ENCODE measurements at regions not wholly inside any gene's neighbourhood (a gene's known extent, or its start where the extent isn't known, plus 50 kb on each side); places are given as distances from the start of the nearest gene placed in this dataset.
"Not testable (repeated sequence)": the region's sequence is repeated elsewhere in the genome, so short reads cannot be mapped to it uniquely, and the experiment has no call there.

- H3K9me3 ChIP-seq: no peaks in the 10 kb centered on the region
- DNase-seq: no peak
- no peaks in the 10 kb centered on the region for H3K36me3 ChIP-seq (ENCODE audit: low read depth, missing control alignments)
- no peaks in the 10 kb centered on the region for H3K4me1 ChIP-seq
- H3K27me3 ChIP-seq: no peaks in the 10 kb centered on the region
- intact Hi-C loops (cut with DNase I; ENCODE audit: low total_unique reads): no loop called here
- no peak for TF ChIP-seq POLR2A (IDR thresholded peaks at IDR 0.05)
- WGBS, 2 donors: 53 to 61% methylated on average over 3 of the region's 3 CpGs
- no peak overlapping the region for H3K27ac ChIP-seq
- H3K4me3 ChIP-seq: no peak overlapping the region
Measured at GRCh38 chr1:224041032-224041431, 72.9 kb upstream of the FBXO28 start.

GRCh38 chr1:224040423-224040822 is 73.5 kb upstream of the FBXO28 start:
- DNase-seq, H3K27ac ChIP-seq, H3K4me3 ChIP-seq: not testable (repeated sequence)

GRCh38 chr1:224040006-224040405 is 73.9 kb upstream of the FBXO28 start:
- intact Hi-C loops (cut with DNase I; ENCODE audit: low total_unique reads); H3K36me3 ChIP-seq (ENCODE audit: low read depth, missing control alignments): not testable (repeated sequence)
- 88 to 97% methylated on average over 6 of the region's 6 CpGs for WGBS, 2 donors

More at GRCh38 chr1:224040423-224040822, 73.5 kb upstream of the FBXO28 start:
- H3K9me3 ChIP-seq; H3K4me1 ChIP-seq; intact Hi-C loops (cut with DNase I; ENCODE audit: low total_unique reads); H3K36me3 ChIP-seq (ENCODE audit: low read depth, missing control alignments); H3K27me3 ChIP-seq: not testable (repeated sequence)

GRCh38 chr1:224038832-224039231 is 75.1 kb upstream of the FBXO28 start:
- H3K27me3 ChIP-seq; intact Hi-C loops (cut with DNase I; ENCODE audit: low total_unique reads); H3K36me3 ChIP-seq (ENCODE audit: low read depth, missing control alignments); H3K4me1 ChIP-seq; DNase-seq; H3K27ac ChIP-seq; H3K9me3 ChIP-seq; H3K4me3 ChIP-seq: not testable (repeated sequence)
- WGBS, 2 donors: 61 to 71% methylated on average over 2 of the region's 2 CpGs

More at GRCh38 chr1:224040006-224040405, 73.9 kb upstream of the FBXO28 start:
- H3K27ac ChIP-seq, DNase-seq, H3K4me1 ChIP-seq, H3K4me3 ChIP-seq, H3K9me3 ChIP-seq, H3K27me3 ChIP-seq: not testable (repeated sequence)

- H3K36me3 ChIP-seq (ENCODE audit: low read depth, missing control alignments); intact Hi-C loops (cut with DNase I; ENCODE audit: low total_unique reads); H3K27me3 ChIP-seq; H3K27ac ChIP-seq; H3K4me3 ChIP-seq; H3K9me3 ChIP-seq; DNase-seq; H3K4me1 ChIP-seq: not testable (repeated sequence)
- 86 to 96% methylated on average over 2 of the region's 3 CpGs for WGBS, 2 donors
Measured at GRCh38 chr1:224037362-224037761, 76.5 kb upstream of the FBXO28 start.

- intact Hi-C loops (cut with DNase I; ENCODE audit: low total_unique reads); H3K9me3 ChIP-seq; H3K4me1 ChIP-seq; H3K36me3 ChIP-seq (ENCODE audit: low read depth, missing control alignments); H3K4me3 ChIP-seq; DNase-seq; H3K27ac ChIP-seq; H3K27me3 ChIP-seq: not testable (repeated sequence)
- 25 to 43% methylated on average over 2 of the region's 3 CpGs for WGBS, 2 donors
Measured at GRCh38 chr1:224032608-224033276, 81.2 kb upstream of the FBXO28 start.

- H3K27ac ChIP-seq; H3K4me1 ChIP-seq; H3K4me3 ChIP-seq; DNase-seq; intact Hi-C loops (cut with DNase I; ENCODE audit: low total_unique reads); H3K27me3 ChIP-seq; H3K9me3 ChIP-seq; H3K36me3 ChIP-seq (ENCODE audit: low read depth, missing control alignments): not testable (repeated sequence)
- WGBS, 2 donors: 75% methylated on average over 2 of the region's 3 CpGs; no CpG with 5 or more reads in 1 of the 2 donors
Measured at GRCh38 chr1:224031986-224032385, 81.9 kb upstream of the FBXO28 start.

- H3K36me3 ChIP-seq (ENCODE audit: low read depth, missing control alignments); H3K4me1 ChIP-seq; DNase-seq; H3K9me3 ChIP-seq; H3K27ac ChIP-seq; H3K27me3 ChIP-seq; H3K4me3 ChIP-seq; intact Hi-C loops (cut with DNase I; ENCODE audit: low total_unique reads): not testable (repeated sequence)
- 71 to 80% methylated on average over 6 of the region's 6 CpGs for WGBS, 2 donors
Measured at GRCh38 chr1:224030257-224030656, 83.7 kb upstream of the FBXO28 start.

GRCh38 chr1:224029286-224030025 is 84.5 kb upstream of the FBXO28 start:
- WGBS, 2 donors: 52 to 70% methylated on average over 5 of the region's 5 CpGs
- intact Hi-C loops (cut with DNase I; ENCODE audit: low total_unique reads); DNase-seq: not testable (repeated sequence)

DNA sequence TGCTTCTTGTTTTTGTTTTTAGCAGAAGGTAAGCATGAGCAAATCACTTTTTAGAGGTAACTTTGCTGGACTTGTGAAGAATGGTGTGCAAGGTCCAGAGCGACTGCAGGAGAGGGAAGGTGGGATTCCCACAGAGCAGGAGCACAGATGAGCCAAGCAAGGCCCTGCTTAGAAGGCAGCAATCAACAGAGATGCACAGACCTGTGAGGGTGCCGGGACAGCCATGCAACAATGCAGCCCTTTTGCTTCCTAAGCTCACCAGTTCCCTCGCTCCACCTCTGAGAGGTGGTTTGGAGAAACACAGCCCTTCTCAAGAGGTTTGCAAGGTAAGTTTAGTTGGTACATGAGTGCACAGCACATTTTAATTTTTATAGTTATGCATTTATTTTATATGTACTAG is 85.1 kb upstream of the FBXO28 start:
- H3K4me1 ChIP-seq; DNase-seq; H3K27ac ChIP-seq; H3K36me3 ChIP-seq (ENCODE audit: low read depth, missing control alignments); intact Hi-C loops (cut with DNase I; ENCODE audit: low total_unique reads); H3K27me3 ChIP-seq; H3K9me3 ChIP-seq; H3K4me3 ChIP-seq: not testable (repeated sequence)
- 69 to 100% methylated on average over 1 to 2 of the region's 3 CpGs for WGBS, 2 donors

More at GRCh38 chr1:224029286-224030025, 84.5 kb upstream of the FBXO28 start:
- not testable (repeated sequence) for H3K27ac ChIP-seq; H3K27me3 ChIP-seq; H3K4me1 ChIP-seq; H3K36me3 ChIP-seq (ENCODE audit: low read depth, missing control alignments); H3K4me3 ChIP-seq; H3K9me3 ChIP-seq

- H3K36me3 ChIP-seq (ENCODE audit: low read depth, missing control alignments); H3K9me3 ChIP-seq; H3K27ac ChIP-seq; H3K4me1 ChIP-seq; H3K27me3 ChIP-seq; intact Hi-C loops (cut with DNase I; ENCODE audit: low total_unique reads); DNase-seq; H3K4me3 ChIP-seq: not testable (repeated sequence)
- WGBS, 2 donors: 56 to 71% methylated on average over 3 of the region's 3 CpGs
Measured at GRCh38 chr1:224023122-224023521, 90.8 kb upstream of the FBXO28 start.

- H3K27me3 ChIP-seq; H3K4me3 ChIP-seq; H3K27ac ChIP-seq; DNase-seq; H3K36me3 ChIP-seq (ENCODE audit: low read depth, missing control alignments); intact Hi-C loops (cut with DNase I; ENCODE audit: low total_unique reads); H3K9me3 ChIP-seq; H3K4me1 ChIP-seq: not testable (repeated sequence)
- WGBS, 2 donors: 74 to 77% methylated on average over 3 to 7 of the region's 7 CpGs
Measured at GRCh38 chr1:224022249-224022970, 91.5 kb upstream of the FBXO28 start.

All from testis (tissue), 2 donors.